IPS-15b (cell line): ENCODE measurements at regions not wholly inside any gene's neighbourhood (a gene's known extent, or its start where the extent isn't known, plus 50 kb on each side); places are given as distances from the start of the nearest gene placed in this dataset.
"Not testable (repeated sequence)": the region's sequence is repeated elsewhere in the genome, so short reads cannot be mapped to it uniquely, and the experiment has no call there.

Experiments used
- H3K27me3 ChIP-seq: one replicate; pipeline ENCODE4 v1.6.1; 2013; ENCODE audit warnings: low read length; ENCODE audit not compliant: control insufficient read depth, insufficient read depth
- H3K36me3 ChIP-seq: one replicate; pipeline ENCODE4 v1.6.1; 2013; ENCODE audit warnings: low read length; ENCODE audit not compliant: control insufficient read depth, insufficient read depth
- H3K4me1 ChIP-seq: one replicate; pipeline ENCODE4 v1.6.1; 2013; ENCODE audit warnings: mild to moderate bottlenecking, low read length; ENCODE audit not compliant: control insufficient read depth, insufficient read depth
- H3K4me3 ChIP-seq: one replicate; pipeline ENCODE4 v1.5.1; 2013; ENCODE audit warnings: low read depth, low read length
- H3K9ac ChIP-seq: one replicate; pipeline ENCODE4 v1.6.1; 2013; ENCODE audit warnings: low read depth, mild to moderate bottlenecking, low read length
- H3K9me3 ChIP-seq: one replicate; pipeline ENCODE4 v1.6.1; 2013; ENCODE audit warnings: mild to moderate bottlenecking, low read length; ENCODE audit not compliant: control insufficient read depth, insufficient read depth

DNA sequence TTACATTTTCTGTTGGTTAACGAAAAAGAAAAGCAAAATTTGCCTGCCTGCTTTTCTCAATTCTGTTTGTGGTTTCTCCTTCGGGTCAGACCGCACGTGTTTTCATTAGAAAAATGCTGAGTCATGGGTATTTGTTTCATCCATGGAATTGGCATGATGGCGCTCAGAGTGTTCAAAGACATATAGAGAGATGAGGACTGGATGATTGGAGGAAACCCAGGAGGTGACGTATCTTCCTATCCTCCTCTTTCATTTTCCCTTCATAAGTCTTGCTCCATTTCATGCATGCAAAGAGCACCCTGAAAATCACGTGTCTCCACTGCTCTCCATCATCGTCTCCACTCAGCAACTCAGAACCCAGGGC is 353.8 kb upstream of the WWC1 start:
- H3K4me3 ChIP-seq, result no peak overlapping the region

DNA sequence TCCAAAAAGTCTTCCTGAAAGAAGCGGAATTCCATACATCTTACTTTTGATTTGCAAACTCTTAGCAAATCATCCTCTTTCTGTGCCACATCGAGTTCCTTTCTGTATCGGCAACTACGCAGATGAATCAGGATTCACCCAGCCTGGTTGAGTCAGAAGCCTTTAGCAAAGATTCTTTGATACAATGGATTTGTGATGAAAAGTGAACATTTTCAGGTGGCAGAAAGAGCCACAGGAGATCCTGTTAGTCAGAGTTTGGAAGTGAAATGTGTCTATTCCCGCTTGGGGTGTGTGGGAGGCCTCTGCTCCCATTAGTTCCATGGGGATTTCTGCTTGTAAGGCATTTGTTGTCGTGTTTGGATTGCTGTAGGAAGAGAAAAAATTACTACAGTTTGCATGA is 351.8 kb upstream of the WWC1 start:
- Histone ChIP-seq H3K4me1 (no peaks in the 10 kb centered on the region), H3K27me3 (no peaks in the 10 kb centered on the region), H3K9ac (no peak overlapping the region), H3K9me3 (no peaks in the 10 kb centered on the region), H3K36me3 (no peaks in the 10 kb centered on the region), H3K4me3 (no peak overlapping the region)

More for the DNA sequence above, 353.8 kb upstream of the WWC1 start:
- H3K27me3 ChIP-seq, result no peaks in the 10 kb centered on the region
- no peaks in the 10 kb centered on the region for H3K9me3 ChIP-seq
- no peaks in the 10 kb centered on the region for H3K4me1 ChIP-seq
- no peak overlapping the region for H3K9ac ChIP-seq
- H3K36me3 ChIP-seq, result no peaks in the 10 kb centered on the region

DNA sequence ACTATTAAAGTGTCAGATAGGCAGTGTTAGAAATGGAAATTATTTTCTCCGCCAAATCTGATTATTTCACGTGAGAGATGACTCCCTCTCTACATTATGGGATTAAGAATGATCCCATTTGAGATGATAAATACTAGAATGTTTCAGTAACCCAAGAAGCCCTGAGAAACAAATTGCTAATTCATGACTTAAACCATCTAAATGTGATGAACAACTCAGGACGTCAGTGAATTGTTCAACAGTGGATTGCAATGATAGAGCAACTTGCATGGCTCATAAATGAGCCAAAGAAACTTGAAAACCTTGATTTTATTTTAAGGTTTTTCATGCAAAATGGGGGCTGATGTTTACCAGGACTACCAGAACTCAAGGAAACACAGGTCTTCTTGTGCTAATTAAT is 350.5 kb upstream of the WWC1 start:
- H3K36me3 ChIP-seq, result no peaks in the 10 kb centered on the region
- H3K4me1 ChIP-seq, result no peaks in the 10 kb centered on the region
- H3K9me3 ChIP-seq, result no peaks in the 10 kb centered on the region
- H3K4me3 ChIP-seq, result no peak overlapping the region
- no peaks in the 10 kb centered on the region for H3K27me3 ChIP-seq
- no peak overlapping the region for H3K9ac ChIP-seq

DNA sequence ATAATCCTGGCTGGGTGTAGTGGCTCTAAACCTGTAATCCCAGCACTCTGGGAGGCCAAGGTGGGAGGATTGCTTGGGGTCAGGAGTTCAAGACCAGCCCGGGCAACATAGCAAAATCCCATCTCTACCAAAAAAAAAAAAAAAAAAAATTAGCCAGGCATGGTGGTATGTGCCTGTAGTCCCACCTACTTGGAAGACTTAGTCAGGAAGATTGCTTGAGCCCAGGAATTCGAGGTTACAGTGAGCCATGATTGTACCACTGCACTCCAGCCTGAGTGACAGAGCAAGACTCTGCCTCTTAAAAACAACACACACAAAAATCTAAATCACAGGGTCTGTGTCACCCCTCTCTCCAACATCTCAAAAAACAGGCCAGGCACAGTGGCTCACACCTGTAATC is 349.9 kb upstream of the WWC1 start:
- not testable (repeated sequence) for H3K4me3 ChIP-seq, H3K36me3 ChIP-seq, H3K9me3 ChIP-seq, H3K9ac ChIP-seq, H3K27me3 ChIP-seq, H3K4me1 ChIP-seq

DNA sequence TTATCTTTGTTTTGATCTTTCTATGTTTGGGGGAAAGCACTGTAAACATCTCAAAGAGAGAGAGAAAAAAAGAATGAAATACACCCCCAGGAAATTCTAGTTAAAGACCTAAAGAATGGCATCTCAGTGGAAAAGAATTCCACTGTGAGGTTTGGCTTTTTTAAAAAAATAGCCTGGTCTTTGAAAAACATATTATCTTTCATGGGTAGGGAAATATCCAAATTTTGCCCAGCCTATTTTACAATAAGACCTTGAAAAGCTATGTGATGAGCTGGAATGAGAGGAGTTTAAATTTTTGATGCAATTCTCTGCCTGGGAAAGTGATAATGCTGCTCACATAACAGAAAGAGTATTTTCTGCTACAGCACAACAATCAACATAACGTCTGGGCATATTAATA is 348.1 kb upstream of the WWC1 start:
- Histone ChIP-seq H3K4me3 (no peak overlapping the region), H3K9ac (no peak overlapping the region), H3K36me3 (no peaks in the 10 kb centered on the region), H3K9me3 (no peaks in the 10 kb centered on the region), H3K4me1 (no peaks in the 10 kb centered on the region), H3K27me3 (no peaks in the 10 kb centered on the region)

DNA sequence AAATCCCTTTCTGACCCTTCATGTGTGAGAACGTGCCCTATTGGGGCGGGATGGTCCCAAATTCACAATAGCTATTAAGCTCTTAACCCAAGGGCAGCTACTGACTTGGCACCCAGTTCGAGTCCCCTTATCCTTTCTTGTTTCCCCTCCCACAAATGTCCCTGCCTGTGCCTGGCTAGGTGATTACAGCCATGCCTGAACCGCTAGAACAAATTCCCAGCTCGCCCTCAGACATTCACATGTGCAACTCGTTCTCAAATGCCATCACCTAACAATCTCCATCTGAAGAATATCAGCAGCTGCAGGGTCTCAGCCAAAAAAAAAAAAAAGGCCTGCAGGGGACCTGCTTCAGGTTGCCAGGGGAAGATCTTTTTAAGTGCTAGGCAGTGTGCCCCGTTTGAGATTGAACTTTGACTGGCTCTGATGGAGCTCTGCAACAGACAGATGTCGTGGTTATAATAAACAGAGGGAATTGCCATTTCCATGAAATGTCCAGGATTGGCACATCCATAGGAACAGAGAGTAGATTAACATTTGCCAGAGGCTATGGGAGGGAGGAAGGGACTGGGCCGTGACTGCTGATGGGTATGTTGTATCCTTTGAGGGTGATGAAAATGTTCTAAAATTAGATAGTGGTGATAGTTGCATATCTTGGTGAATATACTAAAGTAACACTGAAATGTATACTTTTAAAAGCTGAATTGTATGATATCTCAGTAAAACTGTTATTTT is 347.2 kb upstream of the WWC1 start:
- H3K9ac ChIP-seq, result no peak overlapping the region
- no peaks in the 10 kb centered on the region for H3K4me1 ChIP-seq
- H3K4me3 ChIP-seq, result no peak overlapping the region
- no peaks in the 10 kb centered on the region for H3K36me3 ChIP-seq
- H3K27me3 ChIP-seq, result no peaks in the 10 kb centered on the region
- H3K9me3 ChIP-seq, result no peaks in the 10 kb centered on the region

DNA sequence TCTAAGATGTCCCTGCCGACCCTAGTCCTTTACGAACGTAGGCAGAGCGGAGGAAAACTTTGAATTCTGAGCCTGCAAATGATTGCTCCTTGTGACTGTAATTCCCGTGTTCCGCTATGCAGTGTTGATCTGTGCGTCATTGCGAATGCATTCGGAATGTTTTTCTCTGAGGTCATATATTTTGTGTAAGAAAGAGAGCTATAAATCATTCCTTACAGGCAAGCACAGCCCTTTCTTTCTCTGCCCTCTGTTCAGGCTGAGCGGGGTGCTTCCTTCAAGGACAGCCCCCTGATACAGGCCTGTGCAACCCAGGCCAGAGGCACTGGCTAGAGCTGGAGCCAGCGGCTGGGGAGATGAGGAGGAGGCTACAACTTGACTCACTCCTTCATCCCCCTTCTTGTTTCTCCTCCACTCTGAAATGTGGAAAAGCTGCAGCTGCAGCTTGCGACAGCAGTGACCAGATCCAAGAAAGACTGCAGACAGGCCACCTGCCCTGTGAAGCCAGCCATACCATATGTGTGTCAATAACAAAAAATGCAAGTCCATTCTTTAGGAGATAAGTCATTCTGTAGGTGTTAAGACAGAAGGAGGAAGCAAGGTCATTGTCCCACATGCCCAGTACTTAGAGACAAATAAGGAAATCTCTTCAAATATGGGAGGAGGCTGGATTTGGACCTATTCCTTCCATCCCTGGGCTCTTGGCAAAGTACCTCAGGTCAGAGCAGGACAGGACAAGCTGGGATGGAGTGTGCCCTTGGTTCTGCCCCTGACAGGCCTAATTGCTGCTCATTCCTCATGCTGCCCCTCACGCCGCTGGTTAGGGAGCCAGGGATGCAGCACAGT is 345.7 kb upstream of the WWC1 start:
- H3K9ac ChIP-seq, result no peak overlapping the region
- no peaks in the 10 kb centered on the region for H3K36me3 ChIP-seq
- no peaks in the 10 kb centered on the region for H3K4me1 ChIP-seq
- no peaks in the 10 kb centered on the region for H3K9me3 ChIP-seq
- H3K27me3 ChIP-seq, result no peaks in the 10 kb centered on the region
- H3K4me3 ChIP-seq, result no peak overlapping the region

DNA sequence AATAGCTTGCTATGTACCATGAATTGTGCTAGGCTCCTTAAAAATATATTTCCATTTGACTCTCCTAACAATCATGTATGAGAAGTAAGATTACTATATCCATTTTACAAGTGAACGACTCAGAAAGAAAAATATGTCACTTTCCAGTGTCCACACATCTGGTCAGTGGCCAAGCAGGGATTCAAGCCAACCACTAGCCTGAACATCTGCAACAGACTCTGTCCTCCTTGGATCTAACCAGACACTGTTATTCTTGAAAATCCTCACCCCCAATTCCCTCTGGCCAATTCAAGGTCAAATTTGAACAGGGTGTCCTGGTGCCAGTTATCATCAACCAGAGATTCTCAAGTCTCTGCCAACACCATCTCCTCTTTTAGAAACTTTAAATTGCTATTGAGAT is 344.1 kb upstream of the WWC1 start:
- H3K9ac ChIP-seq, result no peak overlapping the region
- H3K27me3 ChIP-seq, result no peaks in the 10 kb centered on the region
- no peaks in the 10 kb centered on the region for H3K4me1 ChIP-seq

DNA sequence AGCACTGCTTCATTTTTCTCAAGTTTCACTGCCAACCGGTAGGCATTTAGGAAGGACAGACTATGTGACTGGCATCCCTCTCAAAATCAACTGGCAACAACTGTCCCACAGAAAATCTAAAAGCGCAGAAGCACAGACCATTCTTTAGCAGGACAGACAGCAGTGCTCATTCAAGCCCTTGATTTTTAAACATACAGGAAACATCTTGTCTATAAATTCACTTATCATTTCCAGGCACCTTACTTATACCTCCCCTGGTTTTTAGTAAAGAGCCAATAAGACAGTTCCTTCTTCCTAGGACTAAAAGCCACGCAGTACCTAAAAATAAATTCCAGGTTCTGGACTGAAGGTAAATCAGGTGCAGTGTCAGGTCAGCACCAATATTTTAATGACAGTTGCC is 343.2 kb upstream of the WWC1 start:
- no peak overlapping the region for H3K4me3 ChIP-seq
- no peaks in the 10 kb centered on the region for H3K27me3 ChIP-seq
- H3K9me3 ChIP-seq, result no peaks in the 10 kb centered on the region
- H3K36me3 ChIP-seq, result no peaks in the 10 kb centered on the region
- H3K4me1 ChIP-seq, result no peaks in the 10 kb centered on the region
- no peak overlapping the region for H3K9ac ChIP-seq

More for the DNA sequence above, 344.1 kb upstream of the WWC1 start:
- Histone ChIP-seq H3K9me3 (no peaks in the 10 kb centered on the region), H3K36me3 (no peaks in the 10 kb centered on the region), H3K4me3 (no peak overlapping the region)

DNA sequence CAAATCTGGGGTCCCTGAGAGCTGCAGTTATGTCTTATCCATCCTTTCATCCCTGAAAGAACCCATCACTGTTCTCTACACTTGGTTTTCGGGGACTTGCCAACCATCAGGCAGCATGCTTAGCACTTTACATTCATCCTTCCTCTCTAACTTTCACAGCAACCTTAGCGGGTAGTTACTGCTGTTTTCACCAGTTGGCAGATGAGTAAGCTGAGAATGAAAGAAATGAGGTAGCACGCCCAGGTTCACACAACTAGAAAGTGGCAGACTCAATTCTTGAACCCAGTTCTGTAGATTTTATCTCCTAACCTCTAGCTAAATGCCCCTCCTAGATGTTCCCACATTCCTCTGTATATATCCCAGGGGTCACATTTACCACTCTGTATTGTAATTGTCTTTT is 342.0 kb upstream of the WWC1 start:
- no peaks in the 10 kb centered on the region for H3K4me1 ChIP-seq
- H3K4me3 ChIP-seq, result no peak overlapping the region

DNA sequence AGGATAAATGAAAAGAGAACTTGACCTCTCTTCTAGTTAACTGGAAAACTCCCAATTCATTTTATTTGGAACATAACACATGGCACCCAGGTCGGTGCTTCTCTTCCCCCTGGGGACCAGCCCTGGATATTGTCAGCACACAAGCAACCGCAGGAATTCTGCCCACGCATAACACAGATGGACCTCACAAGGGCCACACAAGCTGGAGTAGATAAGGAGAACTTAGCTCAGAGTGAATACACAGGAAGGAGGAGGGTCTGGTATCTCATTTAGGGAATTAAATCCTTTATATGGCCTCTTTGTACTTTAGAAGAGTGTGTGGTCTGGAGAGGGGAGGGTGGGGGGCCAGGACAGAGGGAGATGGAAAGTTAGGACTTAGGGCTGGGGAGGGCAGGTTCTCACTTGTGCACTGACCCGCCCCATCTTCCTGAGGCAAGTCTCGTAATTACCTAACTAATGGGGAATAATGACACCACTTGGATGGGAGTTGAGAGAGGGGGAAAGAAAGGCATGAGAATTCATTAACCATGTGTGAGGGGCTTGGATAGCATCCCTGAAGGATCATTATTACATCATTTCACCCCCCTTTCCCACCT is 341.2 kb upstream of the WWC1 start:
- Histone ChIP-seq H3K9ac (no peak overlapping the region), H3K4me1 (no peaks in the 10 kb centered on the region), H3K4me3 (no peak overlapping the region), H3K27me3 (no peaks in the 10 kb centered on the region), H3K9me3 (no peaks in the 10 kb centered on the region), H3K36me3 (no peaks in the 10 kb centered on the region)

More for the DNA sequence above, 342.0 kb upstream of the WWC1 start:
- no peaks in the 10 kb centered on the region for H3K9me3 ChIP-seq
- H3K27me3 ChIP-seq, result no peaks in the 10 kb centered on the region
- no peak overlapping the region for H3K9ac ChIP-seq
- H3K36me3 ChIP-seq, result no peaks in the 10 kb centered on the region

DNA sequence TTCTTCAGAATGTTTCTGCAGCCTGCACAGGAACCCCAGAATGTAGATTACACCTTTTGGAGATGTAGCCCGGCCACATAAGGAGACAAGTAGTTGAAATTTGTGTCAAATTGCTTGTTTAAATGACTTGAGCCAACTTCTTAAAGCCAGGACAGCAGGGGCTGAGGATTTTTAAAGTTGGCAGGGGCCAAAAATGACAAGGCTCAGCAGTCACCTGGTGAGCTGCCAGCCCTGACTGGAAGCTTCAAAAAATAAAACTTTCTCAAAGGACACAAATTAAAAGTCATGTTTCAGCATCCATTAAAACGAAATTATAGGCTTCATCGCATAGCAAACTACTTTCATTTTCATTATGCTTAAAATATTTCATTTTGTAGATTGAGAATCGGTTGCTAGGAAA is 340.3 kb upstream of the WWC1 start:
- H3K9ac ChIP-seq, result no peak overlapping the region
- no peaks in the 10 kb centered on the region for H3K27me3 ChIP-seq
- H3K36me3 ChIP-seq, result no peaks in the 10 kb centered on the region
- no peaks in the 10 kb centered on the region for H3K9me3 ChIP-seq
- H3K4me1 ChIP-seq, result no peaks in the 10 kb centered on the region
- no peak overlapping the region for H3K4me3 ChIP-seq
